MM.1S (cell line): ENCODE measurements at regions not wholly inside any gene's neighbourhood (a gene's known extent, or its start where the extent isn't known, plus 50 kb on each side); places are given as distances from the start of the nearest gene placed in this dataset.

ENCODE experiments used
- EZH2 ChIP-seq: fragments of 300-600 bp; sonication (generic); optimal IDR thresholded peaks from 2 replicates; pipeline ENCODE3; 2017; ENCODE audit warnings: low read depth, mild to moderate bottlenecking, antibody characterized with exemption, low read length, mixed read lengths
- EZH2phosphoT487 ChIP-seq: fragments of 300-600 bp; sonication (generic); IDR thresholded peaks from 2 replicates; pipeline ENCODE4 v1.6.1; 2018; ENCODE audit warnings: antibody characterized with exemption, low read length
- TF ChIP-seq, protein P1 (sequence below): fragments of 300-600 bp; sonication (generic); IDR thresholded peaks from 2 replicates; pipeline ENCODE4 v1.5.1; 2016; ENCODE audit warnings: antibody characterized with exemption, low read length, mixed read lengths

DNA sequence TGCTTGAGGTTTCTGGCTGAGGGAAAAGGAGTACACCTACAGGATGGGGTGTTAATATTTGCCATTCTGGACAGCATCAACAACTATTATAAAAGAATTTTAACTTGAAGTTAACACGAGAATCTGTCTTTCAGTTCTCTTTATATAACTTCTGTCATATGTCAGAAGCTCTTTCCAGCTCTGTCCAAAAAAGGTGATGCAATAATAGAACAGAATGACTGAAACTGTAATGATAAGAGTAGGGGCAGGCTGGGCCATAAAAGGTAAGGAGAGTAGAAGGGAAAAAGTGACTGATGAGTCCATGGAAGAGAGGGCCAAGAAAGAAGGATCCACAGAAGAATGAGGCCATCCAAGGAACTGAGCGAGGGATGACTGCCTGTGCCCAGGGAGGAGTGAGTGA, 966.7 kb upstream of the FBXO33 start:
- TF ChIP-seq, protein P1, sequence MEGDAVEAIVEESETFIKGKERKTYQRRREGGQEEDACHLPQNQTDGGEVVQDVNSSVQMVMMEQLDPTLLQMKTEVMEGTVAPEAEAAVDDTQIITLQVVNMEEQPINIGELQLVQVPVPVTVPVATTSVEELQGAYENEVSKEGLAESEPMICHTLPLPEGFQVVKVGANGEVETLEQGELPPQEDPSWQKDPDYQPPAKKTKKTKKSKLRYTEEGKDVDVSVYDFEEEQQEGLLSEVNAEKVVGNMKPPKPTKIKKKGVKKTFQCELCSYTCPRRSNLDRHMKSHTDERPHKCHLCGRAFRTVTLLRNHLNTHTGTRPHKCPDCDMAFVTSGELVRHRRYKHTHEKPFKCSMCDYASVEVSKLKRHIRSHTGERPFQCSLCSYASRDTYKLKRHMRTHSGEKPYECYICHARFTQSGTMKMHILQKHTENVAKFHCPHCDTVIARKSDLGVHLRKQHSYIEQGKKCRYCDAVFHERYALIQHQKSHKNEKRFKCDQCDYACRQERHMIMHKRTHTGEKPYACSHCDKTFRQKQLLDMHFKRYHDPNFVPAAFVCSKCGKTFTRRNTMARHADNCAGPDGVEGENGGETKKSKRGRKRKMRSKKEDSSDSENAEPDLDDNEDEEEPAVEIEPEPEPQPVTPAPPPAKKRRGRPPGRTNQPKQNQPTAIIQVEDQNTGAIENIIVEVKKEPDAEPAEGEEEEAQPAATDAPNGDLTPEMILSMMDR: no peak
- no peak for TF ChIP-seq EZH2
- TF ChIP-seq EZH2phosphoT487: no peak
